22Rv1 (cell line): ENCODE measurements at regions not wholly inside any gene's neighbourhood (a gene's known extent, or its start where the extent isn't known, plus 50 kb on each side); places are given as distances from the start of the nearest gene placed in this dataset.

ENCODE experiments used
- H3K27ac ChIP-seq: fragments of 450-650 bp; 2 replicates; pipeline ENCODE4 v1.5.1; 2017
- CTCF ChIP-seq: fragments of 450-650 bp; IDR thresholded peaks from 2 replicates; pipeline ENCODE4 v1.5.1; 2017; ENCODE audit warnings: mild to moderate bottlenecking
- ZFX ChIP-seq: fragments of 450-650 bp; IDR thresholded peaks from 2 replicates; pipeline ENCODE4 v1.6.1; 2017; ENCODE audit warnings: antibody characterized with exemption, borderline replicate concordance

- TF ChIP-seq CTCF: no peak
- no peak for TF ChIP-seq ZFX
- H3K27ac ChIP-seq: no peak overlapping the region
Observed at GRCh38 chr7:152905949-152906348, 146.4 kb downstream of the ACTR3B start.

- TF ChIP-seq ZFX (no peak), CTCF (no peak)
- no peak overlapping the region for H3K27ac ChIP-seq
Observed at GRCh38 chr7:152907042-152907761, 147.7 kb downstream of the ACTR3B start.

GRCh38 chr7:152909280-152909679 lies 149.7 kb downstream of the ACTR3B start:
- TF ChIP-seq ZFX (no peak), CTCF (no peak)
- no peak overlapping the region for H3K27ac ChIP-seq

- no peak overlapping the region for H3K27ac ChIP-seq
Observed at GRCh38 chr7:152909683-152910544, 150.4 kb downstream of the ACTR3B start.

GRCh38 chr7:152910545-152911225 lies 151.1 kb downstream of the ACTR3B start:
- H3K27ac ChIP-seq: no peak overlapping the region
- TF ChIP-seq ZFX (no peak), CTCF (no peak)

More at GRCh38 chr7:152909683-152910544, 150.4 kb downstream of the ACTR3B start:
- TF ChIP-seq ZFX (no peak), CTCF (no peak)

- TF ChIP-seq ZFX (no peak), CTCF (no peak)
- H3K27ac ChIP-seq: no peak overlapping the region
Observed at GRCh38 chr7:152911226-152911560, 151.6 kb downstream of the ACTR3B start.
